Dendritic cell treated with granulocyte-macrophage colony-stimulating factor and Interleukin-4, amounts not matched to agents 40 ng/mL and 50 ng/mL, for 4 days (primary cell): ENCODE measurements at regions not wholly inside any gene's neighbourhood (a gene's known extent, or its start where the extent isn't known, plus 50 kb on each side); places are given as distances from the start of the nearest gene placed in this dataset.

Source experiments
- H3K27ac Mint-ChIP-seq: one replicate; pipeline ENCODE4 v1.8.0; 2022; ENCODE audit warnings: mild to moderate bottlenecking, mixed read lengths
- H3K27me3 Mint-ChIP-seq: one replicate; pipeline ENCODE4 v1.8.0; 2022; ENCODE audit warnings: mild to moderate bottlenecking, mixed read lengths
- H3K36me3 Mint-ChIP-seq: one replicate; pipeline ENCODE4 v1.8.0; 2022; ENCODE audit warnings: low read depth, mixed read lengths
- H3K4me1 Mint-ChIP-seq: one replicate; pipeline ENCODE4 v1.8.0; 2022; ENCODE audit warnings: low read depth, mixed read lengths
- H3K4me3 Mint-ChIP-seq: one replicate; pipeline ENCODE4 v1.8.0; 2022; ENCODE audit warnings: mild to moderate bottlenecking, moderate library complexity, mixed read lengths
- H3K9me3 Mint-ChIP-seq: one replicate; pipeline ENCODE4 v1.8.0; 2022; ENCODE audit warnings: mixed read lengths
- intact Hi-C: fragments of 100-400 bp; cut with micrococcal nuclease; formaldehyde crosslinking; loops from one replicate; pipeline ENCODE4 v1.15.0; 2022

DNA sequence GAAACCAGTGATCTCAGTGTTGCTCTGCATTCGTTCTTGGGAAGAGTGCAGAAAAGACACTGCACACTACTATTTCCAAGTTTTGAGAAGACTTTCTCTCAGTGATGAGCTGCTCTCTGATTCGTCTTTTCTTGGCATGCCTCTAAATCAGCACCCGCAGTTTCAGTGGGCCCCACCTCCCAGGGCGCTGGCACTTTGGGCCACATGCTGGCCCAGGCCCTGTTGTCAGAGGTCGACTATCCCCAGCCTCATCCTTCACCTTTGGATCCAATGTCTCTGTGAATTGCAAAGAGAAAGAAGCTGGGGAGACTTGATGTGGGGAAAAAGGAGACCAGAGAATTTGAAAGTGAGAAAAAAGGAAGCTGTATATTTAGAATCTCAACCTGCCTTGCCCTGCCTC is 644.1 kb upstream of the PITX2 start:
- Mint-ChIP-seq H3K27ac (no peak overlapping the region), H3K4me3 (no peak overlapping the region), H3K27me3 (no peaks in the 10 kb centered on the region), H3K36me3 (no peaks in the 10 kb centered on the region), H3K9me3 (no peaks in the 10 kb centered on the region), H3K4me1 (no peaks in the 10 kb centered on the region)
- intact Hi-C loops, result no loop called here

DNA sequence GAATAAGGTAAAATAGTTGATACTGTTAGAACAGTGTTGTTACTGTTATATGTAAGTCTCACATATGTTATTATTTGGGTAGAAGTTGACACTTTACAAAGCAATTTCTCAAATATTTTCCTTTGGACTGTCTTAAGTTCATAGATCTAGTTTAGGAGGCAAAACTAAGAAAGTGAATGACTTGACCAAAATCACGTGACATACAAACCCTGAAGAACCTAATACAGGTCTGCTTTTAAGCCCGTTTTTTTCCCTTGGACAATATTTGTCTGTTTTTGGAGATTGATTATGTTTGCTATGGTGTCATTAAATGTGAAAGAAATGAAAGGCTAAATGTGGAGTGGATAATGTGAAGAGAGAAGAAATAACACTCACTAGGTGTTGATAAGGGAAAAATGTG is 644.9 kb upstream of the PITX2 start:
- H3K9me3 Mint-ChIP-seq, result no peaks in the 10 kb centered on the region

DNA sequence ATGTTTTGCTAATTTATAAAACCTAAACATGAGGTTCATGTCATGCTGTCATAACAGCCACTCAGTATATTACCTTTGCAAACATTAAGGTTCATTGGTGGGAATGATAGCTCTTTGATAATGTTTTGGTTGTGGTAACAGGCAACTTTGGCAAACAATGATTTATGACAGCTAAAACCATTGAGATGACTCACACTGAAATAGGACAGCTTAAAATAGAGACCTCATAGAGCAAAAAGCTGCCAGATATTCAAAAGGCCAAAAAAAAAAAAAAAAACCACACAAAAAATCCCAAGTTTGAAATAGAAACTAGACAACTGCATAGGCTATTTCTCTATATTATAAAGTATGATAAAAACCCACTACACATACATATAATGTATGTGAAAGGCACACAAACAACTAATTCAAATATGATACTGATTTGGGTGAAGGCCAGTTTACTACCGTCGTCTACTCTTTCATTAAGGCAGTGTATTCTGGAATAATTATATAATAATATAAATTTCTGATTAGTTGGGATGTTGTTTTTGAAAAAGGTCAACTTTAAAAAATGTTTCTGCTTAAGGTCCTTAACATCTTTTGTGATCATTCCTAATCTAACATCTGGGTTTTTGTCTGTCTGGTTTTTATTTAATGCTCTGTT is 646.0 kb upstream of the PITX2 start:
- Mint-ChIP-seq H3K4me3 (no peak overlapping the region), H3K4me1 (no peaks in the 10 kb centered on the region), H3K36me3 (no peaks in the 10 kb centered on the region), H3K9me3 (no peaks in the 10 kb centered on the region), H3K27ac (no peak overlapping the region), H3K27me3 (no peaks in the 10 kb centered on the region)
- intact Hi-C loops, result no loop called here

More for the DNA sequence above, 644.9 kb upstream of the PITX2 start:
- no peak overlapping the region for H3K4me3 Mint-ChIP-seq
- no peaks in the 10 kb centered on the region for H3K27me3 Mint-ChIP-seq
- intact Hi-C loops, result no loop called here
- H3K4me1 Mint-ChIP-seq, result no peaks in the 10 kb centered on the region
- H3K36me3 Mint-ChIP-seq, result no peaks in the 10 kb centered on the region
- H3K27ac Mint-ChIP-seq, result no peak overlapping the region

DNA sequence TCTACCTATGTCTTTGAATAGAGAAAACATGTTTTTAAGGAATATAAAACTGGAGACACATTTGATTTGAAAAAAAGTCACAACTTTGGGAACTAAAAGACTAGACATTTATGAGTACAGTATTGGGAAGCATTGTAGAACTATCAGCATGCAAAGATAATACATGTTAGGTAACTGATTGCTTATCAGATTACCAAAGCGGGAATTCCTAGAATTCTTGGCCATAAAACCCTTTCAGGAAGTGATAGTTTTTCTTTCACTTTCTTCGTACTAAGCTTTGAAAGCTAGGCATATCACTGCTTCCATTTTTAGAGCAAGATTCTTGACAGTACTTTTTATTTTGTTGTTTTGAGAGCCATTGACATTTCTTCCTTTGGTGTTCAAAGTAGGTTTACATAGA is 646.6 kb upstream of the PITX2 start:
- H3K36me3 Mint-ChIP-seq, result no peaks in the 10 kb centered on the region
- no peak overlapping the region for H3K4me3 Mint-ChIP-seq
- no peaks in the 10 kb centered on the region for H3K4me1 Mint-ChIP-seq
- H3K9me3 Mint-ChIP-seq, result no peaks in the 10 kb centered on the region
- H3K27ac Mint-ChIP-seq, result no peak overlapping the region
- intact Hi-C loops, result no loop called here
- no peaks in the 10 kb centered on the region for H3K27me3 Mint-ChIP-seq

DNA sequence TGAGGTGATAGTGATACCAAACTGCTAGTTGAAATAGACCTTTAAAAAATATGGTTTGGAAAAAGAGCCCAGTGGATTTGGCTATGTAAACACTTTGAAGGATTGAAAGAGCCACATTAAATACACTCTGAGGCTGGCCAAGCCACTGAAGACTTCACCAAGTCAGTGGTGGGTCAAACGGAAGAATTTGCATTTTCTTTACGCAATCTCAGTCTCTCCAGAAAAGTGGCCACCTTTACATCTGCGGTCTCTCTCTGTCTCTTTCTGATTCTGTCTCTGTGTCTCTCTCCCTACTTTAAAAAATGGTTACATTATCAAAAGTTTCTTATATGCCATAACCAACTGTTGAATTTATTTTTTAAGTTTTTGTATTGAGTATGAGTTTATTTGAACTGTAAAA is 651.2 kb upstream of the PITX2 start:
- H3K9me3 Mint-ChIP-seq, result no peaks in the 10 kb centered on the region
- no peaks in the 10 kb centered on the region for H3K4me1 Mint-ChIP-seq
- no peak overlapping the region for H3K27ac Mint-ChIP-seq
- H3K36me3 Mint-ChIP-seq, result no peaks in the 10 kb centered on the region
- intact Hi-C loops, result no loop called here
- H3K27me3 Mint-ChIP-seq, result peaks cover 1% of the 10 kb centered on the region
- no peak overlapping the region for H3K4me3 Mint-ChIP-seq

DNA sequence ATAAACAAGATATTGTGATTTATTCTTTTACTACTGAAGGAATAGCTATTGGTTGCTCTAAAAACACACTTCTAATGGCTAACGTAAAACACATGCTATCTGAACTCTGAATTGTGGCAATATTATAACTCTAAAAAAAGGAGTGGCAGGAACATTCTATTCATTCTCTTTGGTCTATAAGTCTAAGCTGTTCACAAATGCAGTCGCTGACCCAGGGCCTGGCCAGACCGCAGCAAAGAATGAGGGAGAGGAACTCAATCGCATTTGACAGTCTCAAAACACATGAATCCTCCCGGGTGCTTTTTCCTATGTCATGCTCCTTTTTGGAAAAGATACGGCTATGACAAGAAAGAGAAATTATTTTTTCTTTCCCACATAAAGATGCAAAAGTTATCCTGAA is 651.6 kb upstream of the PITX2 start:
- Mint-ChIP-seq H3K4me3 (no peak overlapping the region), H3K9me3 (no peaks in the 10 kb centered on the region), H3K27ac (no peak overlapping the region), H3K4me1 (no peaks in the 10 kb centered on the region), H3K36me3 (no peaks in the 10 kb centered on the region), H3K27me3 (peaks cover 1% of the 10 kb centered on the region)
- intact Hi-C loops, result no loop called here

DNA sequence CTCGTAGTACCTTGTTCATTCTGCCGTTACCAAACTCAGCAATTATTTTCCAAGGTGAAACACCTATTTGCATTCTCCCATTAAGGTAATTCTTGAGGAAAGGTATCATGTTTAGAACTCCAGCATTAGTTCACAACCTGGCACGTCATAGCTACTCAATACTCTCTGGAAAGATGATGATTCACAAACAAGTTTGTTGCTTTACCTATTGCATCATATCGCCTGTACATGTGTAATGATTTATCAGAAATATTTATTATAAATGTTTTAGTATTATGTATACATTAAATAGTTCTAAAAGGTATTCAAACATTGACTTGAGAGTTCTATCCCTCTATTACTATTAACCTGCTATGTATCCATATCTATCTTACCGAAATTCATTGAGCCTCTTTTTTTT is 658.3 kb upstream of the PITX2 start:
- Mint-ChIP-seq H3K4me1 (no peaks in the 10 kb centered on the region), H3K9me3 (no peaks in the 10 kb centered on the region), H3K36me3 (no peaks in the 10 kb centered on the region), H3K4me3 (no peak overlapping the region), H3K27ac (no peak overlapping the region), H3K27me3 (peaks cover 7% of the 10 kb centered on the region)
- intact Hi-C loops, result loop anchor here (10.0 kb wide), 1 partner anchor 754 kb away; no protein-coding TSS in a partner anchor

DNA sequence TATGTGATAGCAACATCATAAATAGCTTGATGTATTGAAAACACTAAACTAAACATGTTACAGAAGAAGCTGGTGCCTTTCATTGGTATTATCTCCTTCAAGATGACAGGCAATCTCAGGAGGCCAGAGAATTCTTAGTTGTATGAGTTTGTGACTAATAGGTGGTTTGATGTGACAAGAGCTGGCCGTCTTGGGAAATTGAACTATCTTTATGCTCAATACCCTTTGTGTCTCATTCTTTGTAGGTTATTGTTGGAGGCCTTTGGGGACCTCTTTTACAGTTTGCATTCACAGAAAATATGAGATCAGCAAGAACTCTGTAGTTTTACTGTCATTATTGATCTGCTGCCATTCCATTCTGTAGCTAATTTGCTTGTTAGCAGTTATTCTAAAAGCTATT is 659.2 kb upstream of the PITX2 start:
- Mint-ChIP-seq H3K27ac (no peak overlapping the region), H3K36me3 (no peaks in the 10 kb centered on the region), H3K4me1 (no peaks in the 10 kb centered on the region), H3K27me3 (peaks cover 7% of the 10 kb centered on the region), H3K4me3 (no peak overlapping the region), H3K9me3 (no peaks in the 10 kb centered on the region)
- intact Hi-C loops, result loop anchor here (10.0 kb wide), 1 partner anchor 753 kb away; no protein-coding TSS in a partner anchor

DNA sequence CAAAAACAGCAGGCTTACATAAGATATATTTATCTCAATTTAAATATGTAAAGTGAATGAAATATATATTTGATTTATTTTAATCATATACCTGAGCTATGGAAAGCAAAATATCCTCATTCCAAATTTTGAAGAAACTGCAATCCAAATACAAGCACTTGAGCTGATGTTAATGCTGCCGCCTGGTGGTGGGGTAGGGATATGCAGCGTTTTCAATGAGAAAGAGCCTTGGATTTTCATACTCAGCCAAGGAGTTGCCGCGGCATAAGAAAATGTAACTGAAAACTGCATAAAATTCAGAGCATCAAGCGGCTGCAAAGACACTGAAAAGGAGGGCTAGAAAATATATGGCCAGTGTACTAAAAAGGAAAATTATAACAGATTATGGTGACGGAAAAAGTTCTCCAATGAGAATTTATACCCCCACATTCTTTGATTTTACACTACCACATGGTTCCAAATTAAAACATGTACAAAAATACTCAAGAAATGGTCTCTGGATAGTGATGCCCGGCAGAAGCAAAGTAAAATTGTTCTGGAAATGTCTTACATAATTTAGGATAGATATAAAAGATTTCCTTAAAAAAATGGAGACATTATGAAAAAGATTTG is 660.3 kb upstream of the PITX2 start:
- Mint-ChIP-seq H3K27ac (no peak overlapping the region), H3K4me3 (no peak overlapping the region), H3K36me3 (no peaks in the 10 kb centered on the region), H3K4me1 (no peaks in the 10 kb centered on the region), H3K9me3 (no peaks in the 10 kb centered on the region), H3K27me3 (peaks cover 7% of the 10 kb centered on the region)
- intact Hi-C loops, result loop anchor here (1.0 to 10.0 kb wide), 2 partner anchors 651 to 752 kb away; no protein-coding TSS in a partner anchor

DNA sequence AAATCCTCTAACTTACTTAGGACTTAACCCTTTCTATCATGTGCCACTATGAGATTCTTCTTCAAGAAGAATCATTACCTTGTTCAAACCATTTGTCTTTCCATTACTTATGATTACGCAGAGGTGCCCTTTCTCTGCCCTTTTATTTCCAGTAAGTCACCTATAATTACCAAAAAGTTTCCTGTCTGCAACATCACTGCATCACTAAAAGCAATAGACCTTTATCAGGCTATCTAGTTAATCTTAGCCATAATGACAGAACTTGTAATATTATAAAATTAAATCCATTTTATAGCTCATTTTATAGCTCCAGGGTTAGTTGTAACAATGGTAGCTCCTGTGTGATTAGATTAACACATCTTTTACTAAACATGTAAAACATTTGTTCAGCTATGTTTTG is 673.6 kb upstream of the PITX2 start:
- Mint-ChIP-seq H3K27ac (no peak overlapping the region), H3K4me3 (no peak overlapping the region), H3K4me1 (no peaks in the 10 kb centered on the region), H3K27me3 (no peaks in the 10 kb centered on the region), H3K36me3 (no peaks in the 10 kb centered on the region), H3K9me3 (no peaks in the 10 kb centered on the region)
- intact Hi-C loops, result no loop called here

DNA sequence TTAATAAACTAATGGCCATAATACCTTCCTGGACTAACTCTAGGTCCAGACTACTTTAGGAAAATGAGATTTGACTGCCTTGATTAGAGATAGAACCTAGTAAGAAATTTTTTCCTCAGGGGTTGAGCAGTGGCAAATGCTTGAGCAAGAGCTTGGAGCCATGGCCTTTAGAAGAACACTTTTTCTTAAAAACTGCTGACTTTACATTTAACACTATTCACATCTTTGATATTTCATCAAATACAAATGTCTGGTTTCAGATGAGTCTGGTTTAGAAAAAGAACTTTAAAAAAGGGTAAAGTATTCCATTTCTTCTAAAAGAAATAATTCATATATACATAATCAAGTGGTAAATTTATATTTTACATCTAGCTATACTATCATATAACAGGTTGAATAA is 680.9 kb upstream of the PITX2 start:
- Mint-ChIP-seq H3K27me3 (no peaks in the 10 kb centered on the region), H3K4me1 (no peaks in the 10 kb centered on the region), H3K27ac (no peak overlapping the region), H3K36me3 (no peaks in the 10 kb centered on the region), H3K4me3 (no peak overlapping the region), H3K9me3 (peaks cover 7% of the 10 kb centered on the region)
- intact Hi-C loops, result no loop called here

DNA sequence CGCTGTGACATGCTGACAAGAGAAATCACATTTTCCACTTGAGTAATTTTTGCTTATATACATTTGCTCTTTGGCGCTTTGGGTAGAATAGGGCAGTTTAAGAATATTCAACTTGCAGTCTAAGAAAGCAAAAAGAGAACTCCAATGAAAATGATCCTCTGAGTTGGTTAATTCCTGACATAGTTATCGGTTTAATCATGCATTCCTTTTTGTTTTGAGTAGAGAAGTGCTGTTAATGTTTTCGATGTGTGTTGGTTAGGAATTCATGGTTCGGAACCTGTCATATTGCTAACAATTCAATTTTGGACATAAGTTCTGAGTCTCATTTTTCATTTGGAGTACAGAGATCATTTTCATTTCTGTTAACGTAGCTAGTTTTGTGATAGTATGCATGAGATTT is 700.6 kb upstream of the PITX2 start:
- H3K9me3 Mint-ChIP-seq, result no peaks in the 10 kb centered on the region
- no peaks in the 10 kb centered on the region for H3K36me3 Mint-ChIP-seq
- no peaks in the 10 kb centered on the region for H3K4me1 Mint-ChIP-seq
- intact Hi-C loops, result no loop called here
- no peak overlapping the region for H3K4me3 Mint-ChIP-seq
- H3K27me3 Mint-ChIP-seq, result no peaks in the 10 kb centered on the region
- no peak overlapping the region for H3K27ac Mint-ChIP-seq

DNA sequence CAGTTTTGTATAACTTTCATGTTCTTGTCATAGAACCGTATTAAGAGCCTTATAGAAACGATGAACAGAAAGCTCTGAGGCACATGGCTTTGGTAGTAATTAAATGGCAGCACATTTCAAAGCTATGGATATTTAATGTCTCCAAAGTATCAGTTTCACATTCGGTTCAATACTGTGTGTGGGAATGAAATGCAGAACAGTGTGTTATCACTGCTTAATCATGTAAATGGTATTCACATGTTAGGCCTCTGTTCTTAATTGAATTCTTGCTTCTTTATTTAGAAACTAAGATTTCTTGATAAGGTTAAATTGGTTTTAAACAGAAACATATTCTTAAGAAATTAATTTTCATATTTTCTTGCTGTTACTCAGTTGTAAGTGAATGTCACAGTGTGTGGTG is 701.0 kb upstream of the PITX2 start:
- Mint-ChIP-seq H3K4me1 (no peaks in the 10 kb centered on the region), H3K27me3 (no peaks in the 10 kb centered on the region), H3K36me3 (no peaks in the 10 kb centered on the region), H3K4me3 (no peak overlapping the region), H3K9me3 (no peaks in the 10 kb centered on the region), H3K27ac (no peak overlapping the region)
- intact Hi-C loops, result no loop called here

DNA sequence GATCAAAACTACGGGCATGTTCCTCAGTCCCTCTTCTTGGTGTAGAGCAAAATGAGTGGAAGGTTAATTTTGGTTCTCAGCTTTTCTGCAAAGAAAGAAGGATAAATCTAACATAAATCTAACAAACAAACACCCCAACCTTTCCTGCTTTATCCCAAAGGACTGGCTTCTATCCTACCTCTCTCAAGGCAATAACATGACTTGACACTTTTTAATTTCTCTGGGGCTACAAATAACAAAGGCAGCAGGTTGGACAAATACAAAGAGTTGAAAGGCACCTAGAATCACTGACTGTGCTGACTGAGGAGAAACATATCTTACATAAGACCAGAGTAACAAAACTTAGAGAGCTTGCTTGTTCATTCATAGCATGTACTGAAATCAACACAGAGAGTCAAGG is 703.6 kb upstream of the PITX2 start:
- Mint-ChIP-seq H3K9me3 (no peaks in the 10 kb centered on the region), H3K4me3 (no peak overlapping the region), H3K27ac (no peak overlapping the region), H3K36me3 (no peaks in the 10 kb centered on the region), H3K27me3 (no peaks in the 10 kb centered on the region), H3K4me1 (no peaks in the 10 kb centered on the region)
- intact Hi-C loops, result no loop called here

DNA sequence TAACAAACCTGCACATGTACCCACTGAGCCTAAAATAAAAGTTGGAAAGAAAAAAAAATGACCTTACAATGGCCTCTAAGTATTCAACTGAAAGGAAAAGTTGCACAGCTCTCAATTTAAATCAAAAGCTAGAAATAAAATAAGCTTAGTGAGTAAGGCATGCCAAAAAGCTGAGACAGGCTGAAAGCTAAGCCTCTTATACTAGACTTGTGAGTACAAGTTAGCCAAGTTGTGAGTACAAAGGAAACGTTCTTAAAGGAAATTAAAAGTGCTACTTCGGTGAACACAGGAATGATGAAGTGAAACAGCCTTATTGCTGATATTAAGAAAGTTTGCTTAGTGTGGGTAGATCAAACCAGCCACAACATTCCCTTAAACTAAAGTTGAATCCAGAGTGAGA is 707.9 kb upstream of the PITX2 start:
- no peaks in the 10 kb centered on the region for H3K9me3 Mint-ChIP-seq
- no peak overlapping the region for H3K27ac Mint-ChIP-seq
- no peaks in the 10 kb centered on the region for H3K27me3 Mint-ChIP-seq
- intact Hi-C loops, result no loop called here
- no peaks in the 10 kb centered on the region for H3K36me3 Mint-ChIP-seq
- H3K4me1 Mint-ChIP-seq, result no peaks in the 10 kb centered on the region
- H3K4me3 Mint-ChIP-seq, result no peak overlapping the region
